Heart right ventricle (tissue), 16 donors: ENCODE measurements at regions not wholly inside any gene's neighbourhood (a gene's known extent, or its start where the extent isn't known, plus 50 kb on each side); places are given as distances from the start of the nearest gene placed in this dataset.

Experiments
- ATAC-seq, 8 donors: fragments of 200-7000 bp; cut with Tn5 transposase; one replicate each; pipeline ENCODE4 v1.9.1; 2020; ENCODE audit warnings: mild to moderate bottlenecking in 8 of 8, moderate library complexity in 8 of 8, moderate number of reproducible peaks in 1 of 8
- DNase-seq, 2 donors: peaks; one replicate each; pipeline ENCODE4 v3.0.0-alpha.2; 2020
- H3K27ac ChIP-seq, 10 donors: fragments of 200-600 bp; sonication (generic) in 2 of 10; one replicate each; pipeline versions ENCODE4 v1.5.0 to v1.8.0; 2020 to 2022; ENCODE audit warnings: mild to moderate bottlenecking in 3 of 10
- H3K27me3 ChIP-seq, 7 donors: fragments of 200-600 bp; one replicate each; pipeline ENCODE4 v1.8.0; 2021 to 2022; ENCODE audit warnings: mild to moderate bottlenecking in 2 of 7
- H3K36me3 ChIP-seq, 9 donors: fragments of 200-600 bp; sonication (generic) in 1 of 9; one replicate each; pipeline versions ENCODE4 v1.5.0 to v1.8.0; 2020 to 2022; ENCODE audit warnings: mild to moderate bottlenecking in 2 of 9
- H3K4me1 ChIP-seq, 9 donors: fragments of 200-600 bp; sonication (generic) in 1 of 9; one replicate each; pipeline versions ENCODE4 v1.5.0 to v1.8.0; 2020 to 2022; ENCODE audit warnings: mild to moderate bottlenecking in 4 of 9
- H3K4me3 ChIP-seq, 10 donors: fragments of 200-600 bp; sonication (generic) in 2 of 10; one replicate each; pipeline versions ENCODE4 v1.5.0 to v1.8.0; 2020 to 2022; ENCODE audit warnings: mild to moderate bottlenecking in 7 of 10, moderate library complexity in 2 of 10
- H3K9me3 ChIP-seq, 11 donors: fragments of 200-600 bp in 10 of 11; sonication (generic) in 2 of 11; one replicate each; pipeline versions ENCODE4 v1.5.0 to v1.8.0; 2013 to 2022; ENCODE audit warnings: mild to moderate bottlenecking in 2 of 11, control low read depth in 1 of 11, moderate library complexity in 1 of 11
- CTCF ChIP-seq, 9 donors: fragments of 200-600 bp; sonication (generic) in 2 of 9; IDR thresholded peaks; one replicate each; pipeline versions ENCODE4 v1.5.0 to v1.8.0; 2021 to 2022; ENCODE audit warnings: antibody characterized with exemption in 9 of 9, mild to moderate bottlenecking in 5 of 9, moderate library complexity in 1 of 9
- WGBS, 2 donors: extraction: QIAGEN DNeasy Blood & Tissue Kit; methylation state at CpG; one replicate each; pipeline ENCODE4 v1.1.7; 2013; ENCODE audit warnings: inconsistent platforms in 1 of 2; 5-methylcytosine and 5-hydroxymethylcytosine counted together
- intact Hi-C, 10 donors: fragments of 100-400 bp; cut with DNase I; formaldehyde crosslinking; loops; one replicate each; pipeline versions ENCODE4 v1.11.1 to v1.14.2; 2022
- donor health status: Arrhythmogenic right ventricular cardiomyopathy.
- donor health status: ischemic (EF 13 %, LVEDD 7.1; RV severe dilation, severe dysfunction).
- donor health status: healthy with polysubstance abuse.
- donor health status: DM: no; HTN: yes; CAD: no.
- donor health status: DM: no; HTN: no; CAD: no.
- donor health status: ischemic (EF 25% LVEDD 6.9; RV normal size, moderate dysfunction).
- donor health status: ischemic (EF 25% LVEDD 5.7; RV mildly dilated, moderate dysfunction).
- donor health status: healthy.
- donor health status: DM: yes; HTN: yes; CAD: no.
- donor health status: Ischemic cardiomyopathy.
- donor health status: ischemic (EF 35%, LVEDD 5.7; RV mildly dilated, moderate dysfunction).
- donor health status: nonischemic (EF 11% LVEDD 7.7; RV severe dilation, severe dysfunction).
- donor health status: DM: yes; HTN: yes; CAD: no.
- donor health status: PGD.
- donor health status: ischemic (EF 29% LVEDD 5.4; RV normal size, mild dysfunction).
- donor health status: nonischemic (EF 23%, LVEDD 6.1; RV moderate dilation, normal function).

GRCh38 chr20:52290569-52290968, 99.0 kb upstream of the ZFP64 start:
- Histone ChIP-seq H3K9me3 (peaks cover 0 to 11% (median 0%) of the 10 kb centered on the region in 11 donors), H3K27me3 (peaks cover 0 to 3% (median 0%) of the 10 kb centered on the region in 7 donors), H3K4me3 (no peak overlapping the region), H3K4me1 (no peaks in the 10 kb centered on the region), H3K27ac (no peak overlapping the region), H3K36me3 (no peaks in the 10 kb centered on the region)
- WGBS, 2 donors: 51 to 61% methylated on average over 4 of the region's 4 CpGs
- TF ChIP-seq CTCF (IDR thresholded peaks at IDR 0.05): no peak
- DNase-seq (no peak), ATAC-seq (no peak)
- intact Hi-C loops: loop anchor here in 1 of 10 donors (10.0 kb wide), 1 partner anchor 1664 kb away; no protein-coding TSS in a partner anchor

GRCh38 chr20:52289956-52290565, 98.5 kb upstream of the ZFP64 start:
- 54 to 65% methylated on average over 3 of the region's 3 CpGs for WGBS, 2 donors
- H3K27ac ChIP-seq: no peak overlapping the region
- no peaks in the 10 kb centered on the region for H3K36me3 ChIP-seq
- H3K27me3 ChIP-seq: peaks cover 0 to 5% (median 0%) of the 10 kb centered on the region in 7 donors
- DNase-seq: no peak
- H3K4me3 ChIP-seq: no peak overlapping the region
- H3K9me3 ChIP-seq: peaks cover 0 to 10% (median 0%) of the 10 kb centered on the region in 11 donors
- no peak for ATAC-seq
- TF ChIP-seq CTCF (IDR thresholded peaks at IDR 0.05): no peak
- H3K4me1 ChIP-seq: no peaks in the 10 kb centered on the region
- intact Hi-C loops: loop anchor here in 1 of 10 donors (10.0 kb wide), 1 partner anchor 1665 kb away; no protein-coding TSS in a partner anchor

- Histone ChIP-seq H3K4me1 (no peaks in the 10 kb centered on the region), H3K4me3 (no peak overlapping the region), H3K27ac (no peak overlapping the region), H3K27me3 (peaks cover 0 to 24% (median 21%) of the 10 kb centered on the region in 7 donors), H3K36me3 (no peaks in the 10 kb centered on the region), H3K9me3 (peaks cover 0 to 6% (median 0%) of the 10 kb centered on the region in 11 donors)
- 83% methylated on average over 2 of the region's 2 CpGs for WGBS, 2 donors
- intact Hi-C loops: no loop called here
- DNase-seq: no peak
- ATAC-seq: no peak
- TF ChIP-seq CTCF (IDR thresholded peaks at IDR 0.05): no peak
Observed at GRCh38 chr20:52280407-52280806, 88.8 kb upstream of the ZFP64 start.

GRCh38 chr20:52279706-52280105, 88.1 kb upstream of the ZFP64 start:
- Histone ChIP-seq H3K4me3 (no peak overlapping the region), H3K27me3 (peaks cover 0 to 17% (median 16%) of the 10 kb centered on the region in 7 donors), H3K9me3 (peaks cover 0 to 6% (median 0%) of the 10 kb centered on the region in 11 donors), H3K27ac (no peak overlapping the region), H3K36me3 (no peaks in the 10 kb centered on the region), H3K4me1 (no peaks in the 10 kb centered on the region)
- no peak for TF ChIP-seq CTCF (IDR thresholded peaks at IDR 0.05)
- ATAC-seq: no peak
- no peak for DNase-seq
- WGBS, 2 donors: 40 to 52% methylated on average over 2 of the region's 2 CpGs
- intact Hi-C loops: no loop called here
